Skeletal muscle tissue (tissue), 3 donors: ENCODE measurements at regions not wholly inside any gene's neighbourhood (a gene's known extent, or its start where the extent isn't known, plus 50 kb on each side); places are given as distances from the start of the nearest gene placed in this dataset.

Experiments used
- H3K27ac ChIP-seq: one replicate; pipeline ENCODE4 v1.7.0; 2013; ENCODE audit warnings: mild to moderate bottlenecking, low read depth, low read length, inconsistent platforms
- H3K27me3 ChIP-seq, 3 donors: one replicate each; pipeline ENCODE4 v1.7.0; 2013; ENCODE audit warnings: low read length in 3 of 3; ENCODE audit not compliant: control insufficient read depth in 3 of 3, insufficient read depth in 3 of 3
- H3K36me3 ChIP-seq, 3 donors: one replicate each; pipeline ENCODE4 v1.7.0; 2013; ENCODE audit warnings: low read length in 3 of 3; ENCODE audit not compliant: control insufficient read depth in 3 of 3, insufficient read depth in 3 of 3
- H3K4me1 ChIP-seq, 3 donors: one replicate each; pipeline ENCODE4 v1.7.0; 2013; ENCODE audit warnings: low read length in 3 of 3, mild to moderate bottlenecking in 3 of 3; ENCODE audit not compliant: control insufficient read depth in 3 of 3, insufficient read depth in 3 of 3
- H3K4me3 ChIP-seq, 3 donors: one replicate each; pipeline ENCODE4 v1.7.0; 2013; ENCODE audit warnings: low read length in 3 of 3
- H3K9ac ChIP-seq, 3 donors: one replicate each; pipeline ENCODE4 v1.7.0; 2013; ENCODE audit warnings: low read length in 3 of 3, mild to moderate bottlenecking in 3 of 3, moderate library complexity in 2 of 3, low read depth in 1 of 3
- H3K9me3 ChIP-seq, 3 donors: one replicate each; pipeline ENCODE4 v1.7.0; 2013; ENCODE audit warnings: low read length in 3 of 3; ENCODE audit not compliant: control insufficient read depth in 3 of 3
- donor health status: Osteomylitis.

DNA sequence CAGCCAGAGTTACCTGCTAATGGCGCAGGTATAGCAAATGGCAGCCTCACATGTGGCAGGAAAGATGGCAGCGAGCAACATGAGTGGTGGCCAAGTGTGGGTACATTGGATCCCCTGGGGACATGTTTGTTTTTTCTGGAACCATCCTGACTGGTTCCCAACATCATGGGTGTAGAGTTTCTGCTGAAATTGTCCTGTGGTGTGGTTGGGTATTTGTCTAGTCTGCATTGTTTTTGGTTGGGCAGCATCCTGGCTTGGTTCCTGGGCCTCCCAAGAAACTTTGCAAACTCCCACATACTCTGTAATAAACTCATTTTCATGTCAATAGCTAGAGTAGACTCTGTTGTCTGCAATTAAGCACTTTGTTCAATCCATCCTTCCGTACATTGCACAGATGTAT is 282.6 kb downstream of the CDC5L start:
- Histone ChIP-seq H3K36me3 (no peaks in the 10 kb centered on the region), H3K27ac (no peak overlapping the region), H3K9ac (no peak overlapping the region), H3K9me3 (no peaks in the 10 kb centered on the region), H3K4me3 (no peak overlapping the region), H3K27me3 (peaks cover 0 to 5% (median 4%) of the 10 kb centered on the region in 3 donors), H3K4me1 (peaks cover 0 to 3% (median 2%) of the 10 kb centered on the region in 3 donors)

DNA sequence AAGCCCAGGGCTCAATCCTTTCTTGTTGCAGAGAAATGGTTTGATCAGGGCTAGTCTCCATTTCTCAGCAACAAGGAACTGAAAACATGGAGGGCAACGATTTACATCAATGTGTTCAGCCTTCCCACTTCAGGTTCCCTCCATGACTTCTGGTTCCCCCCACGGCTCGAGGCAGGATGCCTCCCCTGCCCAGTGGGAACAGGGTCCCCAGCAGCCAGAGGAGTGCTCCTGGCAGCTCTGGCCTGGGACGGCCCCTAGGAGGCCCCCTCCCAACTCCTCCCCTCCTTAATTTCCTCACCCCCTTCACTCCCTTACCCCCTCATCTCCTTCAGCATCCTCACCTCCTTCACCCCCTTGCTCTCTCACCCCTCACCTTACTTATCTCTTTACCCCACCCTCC is 283.8 kb downstream of the CDC5L start:
- H3K9me3 ChIP-seq, result no peaks in the 10 kb centered on the region
- peaks cover 2 to 7% (median 5%) of the 10 kb centered on the region in 3 donors for H3K27me3 ChIP-seq
- no peak overlapping the region for H3K4me3 ChIP-seq
- H3K27ac ChIP-seq, result no peak overlapping the region
- peaks cover 0 to 2% (median 0%) of the 10 kb centered on the region in 3 donors for H3K4me1 ChIP-seq
- H3K36me3 ChIP-seq, result no peaks in the 10 kb centered on the region
- no peak overlapping the region for H3K9ac ChIP-seq

DNA sequence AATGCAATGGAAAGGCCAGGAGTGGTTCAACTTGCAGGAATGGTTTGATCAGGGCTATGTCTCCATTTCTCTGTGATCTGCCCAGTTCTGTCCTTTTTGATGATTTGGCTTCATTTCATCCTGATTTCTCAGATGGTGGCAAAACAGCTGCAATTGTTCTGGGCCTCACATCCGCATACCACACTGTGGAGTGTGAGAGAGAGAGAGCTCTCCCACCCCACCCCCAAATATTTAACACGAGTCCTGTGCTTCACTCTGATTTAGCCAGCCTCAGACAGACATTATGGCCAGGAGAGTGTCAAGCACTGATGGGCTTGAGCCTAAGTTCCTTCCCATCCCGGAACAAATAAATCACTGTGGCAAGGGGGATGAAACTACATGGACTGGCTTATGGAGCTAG is 284.6 kb downstream of the CDC5L start:
- Histone ChIP-seq H3K4me1 (peaks cover 0 to 2% (median 0%) of the 10 kb centered on the region in 3 donors), H3K9ac (no peak overlapping the region), H3K36me3 (no peaks in the 10 kb centered on the region), H3K27ac (no peak overlapping the region), H3K9me3 (no peaks in the 10 kb centered on the region), H3K27me3 (peaks cover 2 to 10% (median 5%) of the 10 kb centered on the region in 3 donors), H3K4me3 (no peak overlapping the region)

DNA sequence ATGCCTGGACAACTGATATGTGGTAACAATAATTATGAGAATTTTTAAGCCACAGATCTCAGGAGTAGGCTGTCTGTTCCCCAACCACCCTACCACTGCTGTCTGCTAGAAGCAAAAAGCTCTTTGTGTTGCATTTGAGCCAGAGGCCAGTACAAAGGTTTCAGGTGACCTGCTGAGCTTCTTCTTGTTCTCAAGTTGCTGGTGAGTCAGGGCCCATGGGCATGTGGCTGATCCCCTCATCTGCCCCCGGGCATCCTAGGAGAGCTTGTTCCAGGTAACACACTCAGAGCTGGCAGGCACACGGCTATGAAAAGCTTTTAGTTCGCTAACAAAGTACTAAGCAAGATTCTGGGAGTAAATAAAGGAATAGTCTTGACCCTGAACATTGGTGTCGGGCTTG is 285.3 kb downstream of the CDC5L start:
- no peak overlapping the region for H3K27ac ChIP-seq
- H3K4me1 ChIP-seq, result peaks cover 0 to under 1% (median 0%) of the 10 kb centered on the region in 3 donors
- no peak overlapping the region for H3K4me3 ChIP-seq
- no peaks in the 10 kb centered on the region for H3K9me3 ChIP-seq
- peaks cover 2 to 10% (median 7%) of the 10 kb centered on the region in 3 donors for H3K27me3 ChIP-seq
- H3K36me3 ChIP-seq, result no peaks in the 10 kb centered on the region
- H3K9ac ChIP-seq, result no peak overlapping the region

DNA sequence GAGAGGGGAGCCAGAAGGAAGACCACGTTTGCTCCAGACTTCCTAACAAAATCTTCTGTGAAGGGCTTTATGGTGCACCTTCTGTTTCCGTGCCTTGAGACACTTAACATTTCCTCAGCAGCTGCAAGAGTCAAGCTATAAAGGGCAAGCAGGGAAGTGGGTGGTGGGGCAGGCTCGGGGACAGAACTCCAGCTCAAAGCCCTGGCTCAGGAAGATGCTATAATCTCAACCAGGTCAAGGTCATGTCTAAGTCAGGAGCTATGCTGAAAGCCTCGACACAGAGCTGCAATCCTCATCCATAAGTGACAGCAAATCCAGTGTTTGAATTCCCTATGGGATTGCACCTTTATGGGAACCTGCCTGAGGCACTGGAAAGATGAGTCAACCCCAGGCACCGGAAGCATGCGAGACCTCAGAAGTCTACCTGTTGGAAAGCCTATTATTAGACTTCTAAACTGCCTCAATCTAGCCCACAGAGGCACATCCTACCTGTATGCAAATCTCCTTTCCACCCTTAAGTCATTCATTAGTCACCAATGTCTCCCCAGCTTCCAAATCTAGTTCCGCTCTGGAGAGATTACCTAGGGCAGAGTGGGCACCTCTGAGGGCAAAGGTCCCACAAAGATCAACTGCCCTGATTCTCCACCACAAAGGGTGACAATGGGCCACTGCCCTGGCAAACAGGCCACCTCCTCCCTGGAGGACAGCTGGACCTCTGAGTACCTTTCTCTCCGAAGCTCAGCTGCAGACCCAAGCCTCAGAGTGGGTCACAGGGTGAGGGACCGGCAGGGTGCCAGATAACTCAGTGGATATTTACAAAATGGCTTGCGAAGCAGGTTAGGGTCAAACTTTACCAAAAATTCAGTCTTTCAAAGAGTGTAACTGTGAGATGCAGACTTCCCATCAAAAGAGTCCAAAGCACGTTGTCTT is 287.0 kb downstream of the CDC5L start:
- H3K9ac ChIP-seq, result no peak overlapping the region
- H3K4me1 ChIP-seq, result no peaks in the 10 kb centered on the region
- peaks cover 2 to 15% (median 7%) of the 10 kb centered on the region in 3 donors for H3K27me3 ChIP-seq
- H3K4me3 ChIP-seq, result no peak overlapping the region
- H3K36me3 ChIP-seq, result no peaks in the 10 kb centered on the region
- H3K27ac ChIP-seq, result no peak overlapping the region
- H3K9me3 ChIP-seq, result no peaks in the 10 kb centered on the region

DNA sequence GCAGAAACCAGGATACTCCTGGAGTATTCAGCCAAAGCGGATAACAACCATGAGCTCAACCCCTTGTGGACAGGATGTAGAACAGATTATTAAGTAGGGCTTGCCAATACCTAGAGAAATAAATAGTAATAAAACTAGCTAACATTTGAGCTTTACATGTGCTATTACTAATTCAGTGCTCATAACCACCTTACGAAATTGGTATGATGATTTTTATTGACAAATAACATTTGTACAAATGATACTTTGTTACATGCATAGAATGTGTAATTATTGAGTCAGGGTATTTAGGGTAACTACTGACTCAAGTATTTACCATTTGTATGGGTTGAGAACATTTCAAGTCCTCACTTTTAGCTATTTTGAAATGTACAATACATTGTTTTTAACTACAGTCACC is 287.9 kb downstream of the CDC5L start:
- Histone ChIP-seq H3K9ac (no peak overlapping the region), H3K9me3 (no peaks in the 10 kb centered on the region), H3K27me3 (peaks cover 2 to 15% (median 7%) of the 10 kb centered on the region in 3 donors), H3K27ac (no peak overlapping the region), H3K36me3 (no peaks in the 10 kb centered on the region), H3K4me1 (no peaks in the 10 kb centered on the region), H3K4me3 (no peak overlapping the region)

DNA sequence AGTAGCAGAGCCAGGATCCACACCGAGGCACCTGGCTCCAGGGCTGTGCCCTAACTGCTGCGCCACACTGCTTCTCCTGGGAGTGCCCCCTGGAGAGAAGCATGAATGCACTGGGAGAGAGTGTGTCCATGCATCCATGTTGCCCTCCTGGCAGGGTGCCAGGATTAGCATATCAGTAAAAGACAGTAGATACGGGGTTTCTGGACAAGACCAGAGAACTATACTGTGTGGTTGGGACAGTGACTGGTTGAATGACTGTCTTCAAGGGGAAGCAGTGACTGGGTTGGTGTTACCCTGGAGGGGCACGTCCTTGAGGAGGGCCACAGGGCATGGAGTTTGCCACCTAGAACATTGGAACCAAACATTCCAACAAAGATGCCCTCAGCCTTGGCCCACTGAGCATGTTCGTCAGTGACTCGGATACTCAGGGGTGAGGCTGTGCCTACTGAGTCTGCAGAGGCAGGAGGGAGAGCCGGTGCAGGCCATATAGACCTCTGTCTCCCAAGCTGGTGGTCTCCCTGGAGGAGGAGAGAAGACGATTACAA is 288.8 kb downstream of the CDC5L start:
- no peak overlapping the region for H3K4me3 ChIP-seq
- no peaks in the 10 kb centered on the region for H3K9me3 ChIP-seq
- H3K9ac ChIP-seq, result no peak overlapping the region
- H3K27ac ChIP-seq, result no peak overlapping the region
- H3K4me1 ChIP-seq, result no peaks in the 10 kb centered on the region
- H3K27me3 ChIP-seq, result peaks cover 2 to 15% (median 7%) of the 10 kb centered on the region in 3 donors
- H3K36me3 ChIP-seq, result no peaks in the 10 kb centered on the region

DNA sequence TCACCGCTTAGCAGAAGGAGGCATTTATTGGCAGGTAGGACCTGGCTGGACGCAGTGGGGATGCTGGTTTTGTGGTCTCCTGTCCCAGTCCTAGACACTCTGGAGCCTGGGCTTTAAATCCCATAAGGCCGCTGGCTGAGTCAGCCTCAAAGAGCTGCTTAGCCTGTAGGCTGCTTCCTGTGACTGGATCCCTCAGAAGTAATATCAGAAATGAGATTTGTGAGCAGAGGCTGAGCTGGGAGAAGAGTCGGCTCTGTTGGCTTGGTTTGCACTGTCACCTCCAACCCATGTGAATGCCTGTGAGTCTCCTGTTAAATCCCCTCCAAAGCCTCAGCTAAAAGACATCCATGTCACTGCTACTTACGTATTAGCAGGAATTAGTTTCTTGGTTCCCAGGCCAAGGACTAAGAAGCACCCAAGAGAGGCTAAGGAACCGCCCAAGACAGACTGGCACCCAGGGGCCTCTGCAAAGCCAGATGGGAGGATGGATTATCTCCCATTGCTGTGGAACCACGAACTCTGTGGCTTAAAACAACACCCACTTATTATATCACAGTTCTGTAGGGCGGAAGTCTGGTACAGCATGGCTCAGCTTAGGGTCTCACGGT is 289.4 kb downstream of the CDC5L start:
- Histone ChIP-seq H3K27me3 (peaks cover 2 to 14% (median 7%) of the 10 kb centered on the region in 3 donors), H3K36me3 (no peaks in the 10 kb centered on the region), H3K27ac (no peak overlapping the region), H3K9me3 (no peaks in the 10 kb centered on the region), H3K9ac (no peak overlapping the region), H3K4me3 (no peak overlapping the region), H3K4me1 (no peaks in the 10 kb centered on the region)

DNA sequence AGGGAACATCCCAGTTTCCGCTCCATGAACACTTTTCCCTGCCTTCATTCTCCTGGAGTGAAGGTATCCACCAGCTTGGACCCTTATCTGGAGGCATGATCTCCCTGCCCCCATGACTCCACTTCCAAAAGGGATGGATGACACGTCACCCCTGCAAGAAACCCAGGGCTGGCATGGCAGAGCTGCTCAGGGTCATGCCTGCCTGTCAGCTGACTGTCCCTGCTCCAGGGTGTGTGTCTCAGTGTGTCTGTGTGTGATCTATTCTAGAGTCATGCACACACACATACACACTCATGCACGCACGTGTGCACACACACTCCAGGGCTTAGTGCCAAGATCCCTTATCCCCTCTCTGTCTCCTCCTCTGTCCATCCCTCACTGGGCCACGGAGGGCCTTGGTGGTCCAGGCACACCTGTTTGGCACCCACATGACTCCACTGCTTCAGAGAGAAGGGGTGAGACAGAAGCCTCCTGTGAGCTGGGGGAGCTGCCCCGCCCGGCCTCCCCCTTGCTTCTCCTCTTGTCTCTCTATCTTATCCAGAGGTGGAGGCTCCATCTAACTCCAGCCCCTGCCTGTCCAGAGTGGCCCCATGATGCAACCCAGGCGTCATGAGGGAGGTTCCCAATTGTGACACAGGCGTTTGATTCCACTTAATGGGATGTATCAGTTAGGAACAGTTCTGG is 290.9 kb downstream of the CDC5L start:
- Histone ChIP-seq H3K36me3 (no peaks in the 10 kb centered on the region), H3K4me3 (no peak overlapping the region), H3K9me3 (no peaks in the 10 kb centered on the region), H3K4me1 (no peaks in the 10 kb centered on the region), H3K9ac (no peak overlapping the region), H3K27ac (no peak overlapping the region), H3K27me3 (peaks cover 2 to 10% (median 7%) of the 10 kb centered on the region in 3 donors)
